GM18858 (cell line): ENCODE measurements at regions not wholly inside any gene's neighbourhood (a gene's known extent, or its start where the extent isn't known, plus 50 kb on each side); places are given as distances from the start of the nearest gene placed in this dataset.
"Not testable (repeated sequence)": the region's sequence is repeated elsewhere in the genome, so short reads cannot be mapped to it uniquely, and the experiment has no call there.

Experiments used
- ATAC-seq: cut with Tn5 transposase; IDR thresholded peaks from one replicate; pipeline ENCODE4 v1.9.1; 2021; ENCODE audit not compliant: unreplicated experiment

- ATAC-seq, result no peak
Measured at GRCh38 chr6:81977486-81977885, 225.0 kb upstream of the TENT5A start.

- no peak for ATAC-seq
Measured at GRCh38 chr6:81969814-81970213, 217.3 kb upstream of the TENT5A start.

- ATAC-seq, result no peak
Measured at GRCh38 chr6:81969011-81969410, 216.5 kb upstream of the TENT5A start.

GRCh38 chr6:81966968-81967367 lies 214.5 kb upstream of the TENT5A start:
- ATAC-seq, result no peak

GRCh38 chr6:81962198-81962597 lies 209.7 kb upstream of the TENT5A start:
- ATAC-seq, result no peak

- ATAC-seq, result peak; percentile 59
Measured at GRCh38 chr6:81950877-81951276, 198.4 kb upstream of the TENT5A start.

GRCh38 chr6:81948861-81949260 lies 196.4 kb upstream of the TENT5A start:
- no peak for ATAC-seq

- ATAC-seq, result not testable (repeated sequence)
Measured at GRCh38 chr6:81948196-81948595, 195.7 kb upstream of the TENT5A start.

GRCh38 chr6:81944661-81945060 lies 192.2 kb upstream of the TENT5A start:
- ATAC-seq, result no peak

- not testable (repeated sequence) for ATAC-seq
Measured at GRCh38 chr6:81942842-81943241, 190.4 kb upstream of the TENT5A start.

- ATAC-seq, result no peak
Measured at GRCh38 chr6:81942067-81942370, 189.5 kb upstream of the TENT5A start.

GRCh38 chr6:81940451-81940985 lies 188.0 kb upstream of the TENT5A start:
- ATAC-seq, result no peak

- ATAC-seq, result no peak
Measured at GRCh38 chr6:81939766-81940165, 187.3 kb upstream of the TENT5A start.

GRCh38 chr6:81938991-81939732 lies 186.7 kb upstream of the TENT5A start:
- no peak for ATAC-seq

GRCh38 chr6:81938014-81938856 lies 185.8 kb upstream of the TENT5A start:
- peak; percentile 81 for ATAC-seq

- ATAC-seq, result no peak
Measured at GRCh38 chr6:81937296-81937937, 184.9 kb upstream of the TENT5A start.

GRCh38 chr6:81934936-81935335 lies 182.5 kb upstream of the TENT5A start:
- no peak for ATAC-seq

- ATAC-seq, result no peak
Measured at GRCh38 chr6:81933608-81934051, 181.1 kb upstream of the TENT5A start.

- no peak for ATAC-seq
Measured at GRCh38 chr6:81933089-81933488, 180.6 kb upstream of the TENT5A start.

- not testable (repeated sequence) for ATAC-seq
Measured at GRCh38 chr6:81932448-81932847, 180.0 kb upstream of the TENT5A start.

- ATAC-seq, result no peak
Measured at GRCh38 chr6:81929828-81930227, 177.3 kb upstream of the TENT5A start.

GRCh38 chr6:81925201-81925600 lies 172.7 kb upstream of the TENT5A start:
- no peak for ATAC-seq
